Sigmoid colon (tissue), 4 donors: ENCODE measurements at regions not wholly inside any gene's neighbourhood (a gene's known extent, or its start where the extent isn't known, plus 50 kb on each side); places are given as distances from the start of the nearest gene placed in this dataset.

ENCODE experiments used
- CTCF ChIP-seq, 4 experiments: fragments of 450-650 bp in 3 of 4; fragments of 200-600 bp in 1 of 4; IDR thresholded peaks; one replicate each; pipeline ENCODE4 v1.5.1; 2016 to 2019; ENCODE audit warnings: antibody characterized with exemption in 4 of 4, mild to moderate bottlenecking in 3 of 4, moderate library complexity in 2 of 4
- EP300 ChIP-seq, 4 donors: sonication (generic); formaldehyde crosslinking; IDR thresholded peaks; one replicate each; pipeline ENCODE4 v1.6.1; 2017; ENCODE audit warnings: antibody characterized with exemption in 4 of 4
- POLR2A ChIP-seq, 2 donors: fragments of 450-650 bp; IDR thresholded peaks; one replicate each; pipeline ENCODE4 v1.6.1; 2016; ENCODE audit warnings: antibody characterized with exemption in 2 of 2, mild to moderate bottlenecking in 2 of 2, moderate library complexity in 2 of 2
- POLR2AphosphoS5 ChIP-seq, 4 donors: sonication (generic); formaldehyde crosslinking; IDR thresholded peaks; one replicate each; pipeline ENCODE4 v1.6.1; 2017; ENCODE audit warnings: antibody characterized with exemption in 4 of 4

GRCh38 chr15:87755226-87755625 is 501.3 kb downstream of the NTRK3 start:
- TF ChIP-seq CTCF (IDR thresholded peaks at IDR 0.05) (no peak), POLR2AphosphoS5 (IDR thresholded peaks at IDR 0.05) (no peak), POLR2A (IDR thresholded peaks at IDR 0.05) (no peak), EP300 (IDR thresholded peaks at IDR 0.05) (no peak)
